HCT116 (cell line): ENCODE measurements at regions not wholly inside any gene's neighbourhood (a gene's known extent, or its start where the extent isn't known, plus 50 kb on each side); places are given as distances from the start of the nearest gene placed in this dataset.

Source experiments
- ATAC-seq: fragments of 200-7000 bp; cut with Tn5 transposase; 2 replicates; pipeline ENCODE4 v1.9.1; 2020; ENCODE audit warnings: mild to moderate bottlenecking, moderate library complexity
- BruUV-seq: library from RNA; stranded (reverse); fragments of 400-500 nt; replicated peaks from 2 replicates; lab custom pipeline; 2021; lab: Mats Ljungman, UMichigan
- CTCF ChIA-PET: fragments of 300-600 bp; sonication (Branson Sonifier 250); formaldehyde crosslinking; loops from one replicate; lab custom pipeline; 2021; ENCODE audit warnings: antibody characterized with exemption; lab: Charles Lee
- POLR2A ChIA-PET: fragments of 300-600, 350-600 bp; sonication (Branson Sonifier 250); formaldehyde crosslinking; loops from one replicate; lab custom pipeline; 2021; ENCODE audit warnings: antibody characterized with exemption; lab: Charles Lee
- RAD21 ChIA-PET, 2 experiments: fragments of 300-600 bp; sonication (Branson Sonifier 250); formaldehyde crosslinking; loops; one replicate each; lab custom pipeline; 2023; ENCODE audit warnings: low total read pairs in 2 of 2; ENCODE audit not compliant: uncharacterized antibody in 2 of 2, unreplicated experiment in 2 of 2, low non-redundant PET in 1 of 2; lab: Charles Lee
- DNase-seq: peaks from one replicate; pipeline ENCODE4 v3.0.0-alpha.2; 2010; ENCODE audit warnings: low read depth, low spot score
- H2AFZ ChIP-seq: fragments of 200-600 bp; shearing (Covaris generic), sonication (generic); 2 replicates; pipeline ENCODE4 v1.6.1; 2017; ENCODE audit warnings: low read depth, mixed run types, mixed read lengths, antibody characterized with exemption, low read length; ENCODE audit not compliant: poor library complexity, severe bottlenecking
- H3K27ac ChIP-seq: 2 replicates; pipeline ENCODE4 v1.5.1; 2012; ENCODE audit warnings: low read depth, low read length
- H3K27me3 ChIP-seq: fragments of 200-600 bp; sonication (generic); 2 replicates; pipeline ENCODE4 v1.6.1; 2016; ENCODE audit warnings: mixed run types, low read length, mixed read lengths; ENCODE audit not compliant: insufficient read depth
- H3K36me3 ChIP-seq, 2 experiments: fragments of 200-500 bp in 1 of 2; fragments of 200-600 bp in 1 of 2; sonication (Bioruptor generic) in 1 of 2; sonication (generic) in 1 of 2; 2 replicates each; pipeline versions ENCODE4 v1.5.1 to v1.6.1; 2014 to 2016; ENCODE audit warnings: low read length in 2 of 2, inconsistent platforms in 1 of 2, mixed read lengths in 1 of 2, mixed run types in 1 of 2; ENCODE audit not compliant: insufficient read depth in 2 of 2, control insufficient read depth in 1 of 2
- H3K4me1 ChIP-seq, 2 experiments: fragments of 200-600 bp in 1 of 2; sonication (generic) in 1 of 2; 2 replicates each; pipeline versions ENCODE4 v1.5.1 to v1.6.1; 2012 to 2017; ENCODE audit warnings: low read length in 2 of 2, inconsistent platforms in 1 of 2, mild to moderate bottlenecking in 1 of 2, mixed read lengths in 1 of 2, mixed run types in 1 of 2, moderate library complexity in 1 of 2; ENCODE audit not compliant: insufficient read depth in 2 of 2, control insufficient read depth in 1 of 2
- H3K4me2 ChIP-seq: fragments of 200-600 bp; sonication (generic); 2 replicates; pipeline ENCODE4 v1.6.1; 2017; ENCODE audit warnings: mixed run types, low read length, mixed read lengths
- H3K4me3 ChIP-seq, 2 experiments: fragments of 200-600 bp in 1 of 2; sonication (generic) in 1 of 2; replicated peaks in 1 of 2; 2 replicates each; pipeline ENCODE4 v1.5.1; 2011 to 2016; ENCODE audit warnings: low read length in 2 of 2, control low read depth in 1 of 2, low read depth in 1 of 2, mild to moderate bottlenecking in 1 of 2, mixed read lengths in 1 of 2, mixed run types in 1 of 2
- H3K79me2 ChIP-seq: fragments of 200-600 bp; sonication (generic); 2 replicates; pipeline ENCODE4 v1.6.1; 2017; ENCODE audit warnings: mild to moderate bottlenecking, mixed run types, low read length, moderate library complexity, mixed read lengths; ENCODE audit not compliant: insufficient read depth
- H3K9ac ChIP-seq: fragments of 200-600 bp; sonication (generic); 2 replicates; pipeline ENCODE4 v1.6.1; 2016; ENCODE audit warnings: low read length, mixed read lengths
- H3K9me2 ChIP-seq: fragments of 200-600 bp; sonication (generic), shearing (Covaris generic); 2 replicates; pipeline ENCODE4 v1.6.1; 2017; ENCODE audit warnings: mixed run types, mild to moderate bottlenecking, moderate library complexity; ENCODE audit not compliant: insufficient read depth
- H3K9me3 ChIP-seq, 2 experiments: fragments of 200-500 bp in 1 of 2; fragments of 200-600 bp in 1 of 2; sonication (Bioruptor generic) in 1 of 2; sonication (generic) in 1 of 2; 2 replicates each; pipeline ENCODE4 v1.6.1; 2014 to 2017; ENCODE audit warnings: low read length in 2 of 2, mixed read lengths in 2 of 2, inconsistent platforms in 1 of 2, low read depth in 1 of 2, mild to moderate bottlenecking in 1 of 2, mixed run types in 1 of 2, moderate library complexity in 1 of 2; ENCODE audit not compliant: control insufficient read depth in 1 of 2, insufficient read depth in 1 of 2
- H4K20me1 ChIP-seq: fragments of 200-600 bp; sonication (generic), shearing (Covaris generic); 2 replicates; pipeline ENCODE4 v1.6.1; 2017; ENCODE audit warnings: mixed run types, mild to moderate bottlenecking, moderate library complexity; ENCODE audit not compliant: insufficient read depth
- CBX3 ChIP-seq: IDR thresholded peaks from 2 replicates; pipeline ENCODE4 v1.6.1; 2012; ENCODE audit warnings: low read depth
- CEBPB ChIP-seq: IDR thresholded peaks from 2 replicates; pipeline ENCODE4 v1.6.1; 2012; ENCODE audit warnings: low read depth
- EGR1 ChIP-seq: IDR thresholded peaks from 2 replicates; pipeline ENCODE4 v1.6.1; 2012; ENCODE audit warnings: low read depth
- EZH2 ChIP-seq: fragments of 200-600 bp; sonication (generic); IDR thresholded peaks from 2 replicates; pipeline ENCODE4 v1.6.1; 2017; ENCODE audit warnings: antibody characterized with exemption, mixed run types
- EZH2phosphoT487 ChIP-seq: fragments of 200-600 bp; IDR thresholded peaks from 2 replicates; pipeline ENCODE4 v1.6.1; 2018; ENCODE audit warnings: antibody characterized with exemption, borderline replicate concordance
- FOSL1 ChIP-seq: IDR thresholded peaks from 2 replicates; pipeline ENCODE4 v1.6.1; 2012; ENCODE audit warnings: low read depth
- JUND ChIP-seq: IDR thresholded peaks from 2 replicates; pipeline ENCODE4 v1.6.1; 2012
- POLR2AphosphoS5 ChIP-seq: IDR thresholded peaks from 2 replicates; pipeline ENCODE4 v1.6.1; 2011; ENCODE audit warnings: mild to moderate bottlenecking, low read depth, low read length, moderate library complexity
- RAD21 ChIP-seq: IDR thresholded peaks from 2 replicates; pipeline ENCODE4 v1.6.1; 2012; ENCODE audit warnings: low read depth, mild to moderate bottlenecking
- SIN3A ChIP-seq: IDR thresholded peaks from 2 replicates; pipeline ENCODE4 v1.6.1; 2012; ENCODE audit warnings: low read depth
- SP1 ChIP-seq: IDR thresholded peaks from 2 replicates; pipeline ENCODE4 v1.6.1; 2012; ENCODE audit warnings: low read depth
- SRF ChIP-seq: IDR thresholded peaks from 2 replicates; pipeline ENCODE4 v1.6.1; 2012; ENCODE audit warnings: low read depth
- TCF7L2 ChIP-seq: IDR thresholded peaks from 2 replicates; pipeline ENCODE4 v1.7.0; 2011; ENCODE audit warnings: borderline replicate concordance, inconsistent platforms; ENCODE audit not compliant: insufficient read depth, insufficient read length; ENCODE audit errors: extremely low read depth
- ZFX ChIP-seq: fragments of 450-650 bp; IDR thresholded peaks from 2 replicates; pipeline ENCODE4 v1.6.1; 2017
- ZNF274 ChIP-seq: fragments of 200-500 bp; sonication (Bioruptor generic); IDR thresholded peaks from 2 replicates; pipeline ENCODE4 v1.6.1; 2014; ENCODE audit warnings: mild to moderate bottlenecking, low read depth, low read length, inconsistent platforms
- intact Hi-C: fragments of 100-400 bp; cut with micrococcal nuclease; formaldehyde crosslinking; loops from 2 replicates; pipeline ENCODE4 v1.10.0; 2022
- TF ChIP-seq, protein P1 (sequence below): IDR thresholded peaks from 2 replicates; pipeline ENCODE4 v1.6.1; 2011; ENCODE audit warnings: mild to moderate bottlenecking, low read length, moderate library complexity; ENCODE audit not compliant: insufficient replicate concordance; ENCODE audit errors: extremely low read depth
- TF ChIP-seq, protein P2 (sequence below): IDR thresholded peaks from 2 replicates; pipeline ENCODE4 v1.6.1; 2012
- TF ChIP-seq, protein P3 (sequence below), 3 experiments: fragments of 200-600 bp in 1 of 3; sonication (generic) in 1 of 3; IDR thresholded peaks in 2 of 3; conservative IDR thresholded peaks in 1 of 3; 2 replicates each; pipeline ENCODE4 v1.5.1; 2012 to 2017; ENCODE audit warnings: low read depth in 2 of 3, low read length in 2 of 3, antibody characterized with exemption in 1 of 3, borderline replicate concordance in 1 of 3, control low read depth in 1 of 3, mild to moderate bottlenecking in 1 of 3, mixed read lengths in 1 of 3, mixed run types in 1 of 3, moderate library complexity in 1 of 3; ENCODE audit not compliant: insufficient read depth in 1 of 3
- TF ChIP-seq, protein P4 (sequence below): IDR thresholded peaks from 2 replicates; pipeline ENCODE4 v1.6.1; 2012; ENCODE audit warnings: low read depth
- TF ChIP-seq, protein P5 (sequence below): IDR thresholded peaks from 2 replicates; pipeline ENCODE4 v1.6.1; 2012

DNA sequence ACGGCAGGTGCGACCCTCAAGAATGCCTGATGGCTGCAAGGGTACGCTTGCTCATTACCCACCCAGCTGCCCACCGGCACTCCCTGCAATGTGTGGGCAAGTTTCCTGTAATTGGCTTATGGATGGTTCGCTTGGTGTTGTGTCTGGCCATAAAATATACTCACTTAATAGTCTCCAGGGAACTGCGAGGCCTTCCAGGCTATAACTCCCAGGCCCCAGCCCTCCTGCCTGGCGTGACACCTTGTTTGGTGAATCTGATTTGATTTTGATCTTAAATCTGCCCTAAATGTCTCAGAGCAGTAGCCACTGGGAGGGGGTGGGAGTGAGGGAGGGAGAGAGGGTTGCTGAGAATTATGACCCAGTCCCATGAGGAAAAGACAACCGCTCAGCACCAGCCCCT lies 572.2 kb downstream of the BUD13 start (continued):
- TF ChIP-seq, protein P1, sequence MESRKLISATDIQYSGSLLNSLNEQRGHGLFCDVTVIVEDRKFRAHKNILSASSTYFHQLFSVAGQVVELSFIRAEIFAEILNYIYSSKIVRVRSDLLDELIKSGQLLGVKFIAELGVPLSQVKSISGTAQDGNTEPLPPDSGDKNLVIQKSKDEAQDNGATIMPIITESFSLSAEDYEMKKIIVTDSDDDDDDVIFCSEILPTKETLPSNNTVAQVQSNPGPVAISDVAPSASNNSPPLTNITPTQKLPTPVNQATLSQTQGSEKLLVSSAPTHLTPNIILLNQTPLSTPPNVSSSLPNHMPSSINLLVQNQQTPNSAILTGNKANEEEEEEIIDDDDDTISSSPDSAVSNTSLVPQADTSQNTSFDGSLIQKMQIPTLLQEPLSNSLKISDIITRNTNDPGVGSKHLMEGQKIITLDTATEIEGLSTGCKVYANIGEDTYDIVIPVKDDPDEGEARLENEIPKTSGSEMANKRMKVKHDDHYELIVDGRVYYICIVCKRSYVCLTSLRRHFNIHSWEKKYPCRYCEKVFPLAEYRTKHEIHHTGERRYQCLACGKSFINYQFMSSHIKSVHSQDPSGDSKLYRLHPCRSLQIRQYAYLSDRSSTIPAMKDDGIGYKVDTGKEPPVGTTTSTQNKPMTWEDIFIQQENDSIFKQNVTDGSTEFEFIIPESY: no peak
- no peak for TF ChIP-seq FOSL1
- TF ChIP-seq, all 23 proteins: peak for 0

DNA sequence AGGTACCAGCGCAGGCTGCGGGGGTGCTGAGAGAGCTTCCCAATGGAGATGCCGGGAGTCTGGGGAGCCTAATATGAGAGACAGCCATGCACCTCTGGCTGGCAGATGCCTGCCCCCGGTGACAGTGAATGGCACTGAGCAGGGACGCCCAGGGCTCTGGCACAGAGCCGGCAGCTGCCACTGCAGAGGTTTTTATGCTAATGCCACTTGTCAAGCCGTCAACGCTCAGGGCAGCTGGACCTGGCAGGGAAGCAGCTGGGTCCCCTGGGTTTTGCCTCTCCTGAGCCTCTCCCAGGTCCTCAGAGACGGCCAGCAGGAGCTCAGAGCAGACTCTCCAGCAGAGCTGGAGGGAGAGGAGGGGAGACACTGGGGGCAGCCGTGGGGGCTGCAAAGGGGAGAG lies 573.6 kb downstream of the BUD13 start:
- Histone ChIP-seq H3K36me3 (no peaks in the 10 kb centered on the region), H4K20me1 (no peaks in the 10 kb centered on the region), H3K9me2 (no peaks in the 10 kb centered on the region), H3K4me1 (no peaks in the 10 kb centered on the region), H3K79me2 (no peaks in the 10 kb centered on the region), H3K27me3 (peaks cover 21% of the 10 kb centered on the region), H3K4me2 (no peak overlapping the region), H3K9me3 (no peaks in the 10 kb centered on the region), H3K9ac (no peak overlapping the region), H2AFZ (no peak overlapping the region), H3K4me3 (no peak overlapping the region), H3K27ac (no peak overlapping the region)
- POLR2A ChIA-PET: no interaction called here
- intact Hi-C loops: no loop called here
- RAD21 ChIA-PET: no interaction called here
- CTCF ChIA-PET: no interaction called here
- DNase-seq (no peak), ATAC-seq (peak; percentile 30; the same call in 1 of the 2 replicates)
- no TSS peak for BruUV-seq
- no peak for TF ChIP-seq CEBPB
- no peak for TF ChIP-seq ZNF274
- TF ChIP-seq EZH2: no peak
- no peak for TF ChIP-seq SRF
- no peak for TF ChIP-seq ZFX
- TF ChIP-seq JUND: no peak
- no peak for TF ChIP-seq SIN3A
- TF ChIP-seq CBX3: no peak
- TF ChIP-seq RAD21: no peak
- no peak for TF ChIP-seq EGR1
- no peak for TF ChIP-seq EZH2phosphoT487
- TF ChIP-seq, protein P2, sequence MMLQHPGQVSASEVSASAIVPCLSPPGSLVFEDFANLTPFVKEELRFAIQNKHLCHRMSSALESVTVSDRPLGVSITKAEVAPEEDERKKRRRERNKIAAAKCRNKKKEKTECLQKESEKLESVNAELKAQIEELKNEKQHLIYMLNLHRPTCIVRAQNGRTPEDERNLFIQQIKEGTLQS: no peak
- TF ChIP-seq, protein P3, sequence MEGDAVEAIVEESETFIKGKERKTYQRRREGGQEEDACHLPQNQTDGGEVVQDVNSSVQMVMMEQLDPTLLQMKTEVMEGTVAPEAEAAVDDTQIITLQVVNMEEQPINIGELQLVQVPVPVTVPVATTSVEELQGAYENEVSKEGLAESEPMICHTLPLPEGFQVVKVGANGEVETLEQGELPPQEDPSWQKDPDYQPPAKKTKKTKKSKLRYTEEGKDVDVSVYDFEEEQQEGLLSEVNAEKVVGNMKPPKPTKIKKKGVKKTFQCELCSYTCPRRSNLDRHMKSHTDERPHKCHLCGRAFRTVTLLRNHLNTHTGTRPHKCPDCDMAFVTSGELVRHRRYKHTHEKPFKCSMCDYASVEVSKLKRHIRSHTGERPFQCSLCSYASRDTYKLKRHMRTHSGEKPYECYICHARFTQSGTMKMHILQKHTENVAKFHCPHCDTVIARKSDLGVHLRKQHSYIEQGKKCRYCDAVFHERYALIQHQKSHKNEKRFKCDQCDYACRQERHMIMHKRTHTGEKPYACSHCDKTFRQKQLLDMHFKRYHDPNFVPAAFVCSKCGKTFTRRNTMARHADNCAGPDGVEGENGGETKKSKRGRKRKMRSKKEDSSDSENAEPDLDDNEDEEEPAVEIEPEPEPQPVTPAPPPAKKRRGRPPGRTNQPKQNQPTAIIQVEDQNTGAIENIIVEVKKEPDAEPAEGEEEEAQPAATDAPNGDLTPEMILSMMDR (IDR thresholded peaks at IDR 0.05 in 2 of 3, conservative IDR thresholded peaks at IDR 0.05 in 1 of 3; ENCODE audit: borderline replicate concordance in 1 of 3, insufficient read depth in 1 of 3, low read depth in 2 of 3, low read length in 2 of 3): no peak
- no peak for TF ChIP-seq TCF7L2
- TF ChIP-seq, protein P4, sequence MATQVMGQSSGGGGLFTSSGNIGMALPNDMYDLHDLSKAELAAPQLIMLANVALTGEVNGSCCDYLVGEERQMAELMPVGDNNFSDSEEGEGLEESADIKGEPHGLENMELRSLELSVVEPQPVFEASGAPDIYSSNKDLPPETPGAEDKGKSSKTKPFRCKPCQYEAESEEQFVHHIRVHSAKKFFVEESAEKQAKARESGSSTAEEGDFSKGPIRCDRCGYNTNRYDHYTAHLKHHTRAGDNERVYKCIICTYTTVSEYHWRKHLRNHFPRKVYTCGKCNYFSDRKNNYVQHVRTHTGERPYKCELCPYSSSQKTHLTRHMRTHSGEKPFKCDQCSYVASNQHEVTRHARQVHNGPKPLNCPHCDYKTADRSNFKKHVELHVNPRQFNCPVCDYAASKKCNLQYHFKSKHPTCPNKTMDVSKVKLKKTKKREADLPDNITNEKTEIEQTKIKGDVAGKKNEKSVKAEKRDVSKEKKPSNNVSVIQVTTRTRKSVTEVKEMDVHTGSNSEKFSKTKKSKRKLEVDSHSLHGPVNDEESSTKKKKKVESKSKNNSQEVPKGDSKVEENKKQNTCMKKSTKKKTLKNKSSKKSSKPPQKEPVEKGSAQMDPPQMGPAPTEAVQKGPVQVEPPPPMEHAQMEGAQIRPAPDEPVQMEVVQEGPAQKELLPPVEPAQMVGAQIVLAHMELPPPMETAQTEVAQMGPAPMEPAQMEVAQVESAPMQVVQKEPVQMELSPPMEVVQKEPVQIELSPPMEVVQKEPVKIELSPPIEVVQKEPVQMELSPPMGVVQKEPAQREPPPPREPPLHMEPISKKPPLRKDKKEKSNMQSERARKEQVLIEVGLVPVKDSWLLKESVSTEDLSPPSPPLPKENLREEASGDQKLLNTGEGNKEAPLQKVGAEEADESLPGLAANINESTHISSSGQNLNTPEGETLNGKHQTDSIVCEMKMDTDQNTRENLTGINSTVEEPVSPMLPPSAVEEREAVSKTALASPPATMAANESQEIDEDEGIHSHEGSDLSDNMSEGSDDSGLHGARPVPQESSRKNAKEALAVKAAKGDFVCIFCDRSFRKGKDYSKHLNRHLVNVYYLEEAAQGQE: no peak
- TF ChIP-seq POLR2AphosphoS5: no peak
- TF ChIP-seq, protein P5, sequence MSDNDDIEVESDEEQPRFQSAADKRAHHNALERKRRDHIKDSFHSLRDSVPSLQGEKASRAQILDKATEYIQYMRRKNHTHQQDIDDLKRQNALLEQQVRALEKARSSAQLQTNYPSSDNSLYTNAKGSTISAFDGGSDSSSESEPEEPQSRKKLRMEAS: no peak
- TF ChIP-seq SP1: no peak
- TF ChIP-seq FOSL1: no peak
